ENCODE measurements at regions not wholly inside any gene's neighbourhood (a gene's known extent, or its start where the extent isn't known, plus 50 kb on each side); places are given as distances from the start of the nearest gene placed in this dataset.

DNA sequence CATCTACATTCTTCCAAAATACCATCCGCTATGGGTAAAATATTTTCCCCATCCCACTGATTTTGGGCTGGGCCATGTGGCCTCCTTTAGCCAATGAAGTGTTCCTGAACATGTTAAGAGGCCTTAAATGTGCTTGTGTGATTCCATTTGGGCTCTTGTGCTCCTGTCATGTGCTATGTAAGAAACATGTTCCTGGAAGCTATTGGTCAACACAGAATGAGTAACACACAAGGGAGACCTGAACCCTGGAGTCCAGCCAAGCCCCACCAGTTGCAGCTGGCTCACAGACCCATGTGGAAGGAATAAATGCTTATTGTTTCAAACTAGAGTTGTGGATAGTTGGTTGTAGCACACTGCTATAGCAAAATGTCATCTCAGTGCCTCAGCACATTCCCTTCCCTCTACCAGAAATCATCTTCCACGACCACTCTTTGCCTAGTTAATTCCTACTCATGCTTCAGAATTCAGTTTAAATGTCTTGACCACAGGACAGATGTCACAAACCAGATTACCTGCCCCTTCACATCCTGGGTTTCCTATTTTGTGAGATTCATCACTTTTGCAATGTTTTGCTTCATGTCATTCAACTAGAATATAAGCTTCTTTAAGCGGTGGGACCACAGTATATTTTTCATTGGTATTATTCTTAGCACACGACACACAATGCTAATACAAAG is 217.3 kb upstream of the EEA1 start:
- TF ChIP-seq, protein P1, sequence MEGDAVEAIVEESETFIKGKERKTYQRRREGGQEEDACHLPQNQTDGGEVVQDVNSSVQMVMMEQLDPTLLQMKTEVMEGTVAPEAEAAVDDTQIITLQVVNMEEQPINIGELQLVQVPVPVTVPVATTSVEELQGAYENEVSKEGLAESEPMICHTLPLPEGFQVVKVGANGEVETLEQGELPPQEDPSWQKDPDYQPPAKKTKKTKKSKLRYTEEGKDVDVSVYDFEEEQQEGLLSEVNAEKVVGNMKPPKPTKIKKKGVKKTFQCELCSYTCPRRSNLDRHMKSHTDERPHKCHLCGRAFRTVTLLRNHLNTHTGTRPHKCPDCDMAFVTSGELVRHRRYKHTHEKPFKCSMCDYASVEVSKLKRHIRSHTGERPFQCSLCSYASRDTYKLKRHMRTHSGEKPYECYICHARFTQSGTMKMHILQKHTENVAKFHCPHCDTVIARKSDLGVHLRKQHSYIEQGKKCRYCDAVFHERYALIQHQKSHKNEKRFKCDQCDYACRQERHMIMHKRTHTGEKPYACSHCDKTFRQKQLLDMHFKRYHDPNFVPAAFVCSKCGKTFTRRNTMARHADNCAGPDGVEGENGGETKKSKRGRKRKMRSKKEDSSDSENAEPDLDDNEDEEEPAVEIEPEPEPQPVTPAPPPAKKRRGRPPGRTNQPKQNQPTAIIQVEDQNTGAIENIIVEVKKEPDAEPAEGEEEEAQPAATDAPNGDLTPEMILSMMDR (IDR thresholded peaks at IDR 0.05; ENCODE audit: control insufficient read depth, insufficient read depth, low read depth, low read length, missing control alignments) = no peak
- H3K4me3 ChIP-seq (ENCODE audit: control insufficient read depth, low read depth, low read length) = no peak overlapping the region
- no peak for DNase-seq (ENCODE audit: low read depth)

DNA sequence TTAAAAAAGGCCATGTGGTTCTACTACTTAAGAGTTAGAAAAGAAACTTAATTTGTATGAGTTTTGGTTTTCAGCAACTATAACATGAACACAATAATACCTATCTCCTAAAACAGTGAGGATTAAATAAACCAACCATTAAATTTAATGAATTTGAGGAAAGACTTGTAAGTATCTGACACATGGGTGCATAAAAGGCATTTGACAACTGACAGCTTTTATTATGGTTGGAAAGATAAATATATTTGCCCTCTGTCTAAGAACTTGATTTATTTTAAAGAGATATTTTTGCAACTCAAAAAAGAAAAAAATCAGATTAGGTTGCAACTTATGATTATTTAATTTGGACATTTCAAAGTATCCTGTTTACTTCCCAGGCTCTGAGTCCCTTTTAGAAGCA is 217.9 kb upstream of the EEA1 start:
- TF ChIP-seq, protein P1 (IDR thresholded peaks at IDR 0.05; ENCODE audit: control insufficient read depth, insufficient read depth, low read depth, low read length, missing control alignments) = no peak
- H3K4me3 ChIP-seq (ENCODE audit: control insufficient read depth, low read depth, low read length) = no peak overlapping the region
- DNase-seq (ENCODE audit: low read depth) = no peak

DNA sequence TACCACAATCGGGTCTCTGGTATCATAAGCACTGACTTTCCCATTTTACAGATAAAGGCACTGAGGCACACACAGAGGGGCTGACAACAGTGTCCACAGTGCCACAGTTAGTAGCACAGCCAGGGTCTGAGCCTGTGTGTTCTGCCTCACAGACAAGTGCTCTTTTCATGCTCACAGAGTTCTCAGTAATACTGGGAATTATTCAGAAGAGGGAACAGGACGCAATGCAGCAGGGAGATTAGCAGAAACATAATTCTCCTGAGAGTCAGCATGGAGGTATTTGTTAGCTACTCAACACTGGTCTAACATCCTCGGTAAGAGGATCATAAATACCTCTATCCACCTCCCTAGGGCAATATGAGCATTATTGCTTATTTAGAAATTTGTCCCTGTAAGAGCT is 219.3 kb upstream of the EEA1 start:
- TF ChIP-seq, protein P1 (IDR thresholded peaks at IDR 0.05; ENCODE audit: control insufficient read depth, insufficient read depth, low read depth, low read length, missing control alignments) = no peak
- no peak for DNase-seq (ENCODE audit: low read depth)
- H3K4me3 ChIP-seq (ENCODE audit: control insufficient read depth, low read depth, low read length) = no peak overlapping the region

DNA sequence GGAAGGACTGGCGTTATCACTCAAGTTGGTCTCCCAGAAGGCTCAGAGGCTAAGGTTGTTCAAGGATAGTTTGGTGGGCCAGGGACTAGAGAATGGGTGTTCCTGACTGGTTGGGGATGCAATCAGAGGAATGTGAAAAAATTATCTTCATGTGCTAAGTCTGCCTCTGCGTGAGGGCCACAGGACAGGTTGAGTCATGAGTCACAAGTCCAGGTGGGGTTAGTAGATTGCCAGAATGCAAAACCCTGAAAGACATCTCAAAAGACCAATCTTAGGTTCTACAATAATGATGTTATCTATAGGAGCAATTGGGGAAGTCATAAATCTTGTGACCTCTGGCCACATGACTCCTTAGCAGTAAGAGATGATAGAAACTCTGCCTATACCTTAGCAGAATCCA is 220.1 kb upstream of the EEA1 start:
- no peak overlapping the region for H3K4me3 ChIP-seq (ENCODE audit: control insufficient read depth, low read depth, low read length)
- TF ChIP-seq, protein P1 (IDR thresholded peaks at IDR 0.05; ENCODE audit: control insufficient read depth, insufficient read depth, low read depth, low read length, missing control alignments) = no peak
- DNase-seq (ENCODE audit: low read depth) = no peak

DNA sequence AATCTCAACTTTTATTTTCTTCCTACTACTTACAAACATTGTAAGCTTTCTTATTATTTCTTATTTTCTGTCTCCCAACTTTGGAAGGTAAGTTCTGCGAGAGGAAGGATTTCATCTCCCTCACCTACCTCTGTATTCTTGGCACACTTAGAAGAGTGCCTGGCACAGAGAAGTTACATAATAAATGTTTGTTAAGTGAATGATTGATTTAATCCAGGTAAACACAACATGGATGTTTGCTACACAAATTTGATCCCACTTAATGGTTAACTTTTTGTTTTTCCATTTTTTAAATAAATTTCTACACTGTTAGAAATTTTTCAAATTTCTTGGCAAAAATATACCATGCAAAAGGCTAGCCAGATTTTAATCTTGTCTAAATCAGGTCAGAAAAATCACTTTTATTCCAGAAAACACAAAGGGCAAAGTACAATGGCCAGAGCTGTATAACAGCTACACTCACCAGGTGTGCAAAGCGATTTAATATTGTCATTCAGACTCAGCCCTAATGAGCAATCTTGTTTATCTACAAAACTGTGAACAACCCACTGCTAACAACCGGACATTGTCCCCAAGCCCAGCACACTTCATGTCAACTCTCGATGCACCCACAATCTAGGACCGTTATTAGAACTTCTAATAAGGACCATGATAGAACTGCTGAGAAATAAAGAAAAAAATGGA is 222.1 kb upstream of the EEA1 start:
- no peak for DNase-seq (ENCODE audit: low read depth)

DNA sequence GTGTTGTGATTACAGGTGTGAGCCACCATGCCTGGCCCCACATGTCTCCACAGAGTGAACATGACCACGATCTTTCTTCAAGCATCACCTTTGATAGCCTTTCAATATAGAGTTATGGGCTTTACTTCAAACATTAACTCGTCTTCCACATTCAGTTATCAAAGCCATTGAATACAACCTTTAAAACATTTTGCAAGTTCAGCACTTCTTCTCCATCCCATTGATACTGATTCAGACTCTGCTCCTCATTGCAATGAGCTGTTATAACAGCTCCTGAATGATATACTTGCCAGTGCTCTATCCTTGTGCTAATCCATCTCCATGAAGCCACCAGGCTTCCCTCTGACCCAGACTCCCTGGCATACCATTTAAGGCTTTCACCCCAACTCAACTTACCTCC is 223.5 kb upstream of the EEA1 start:
- DNase-seq (ENCODE audit: low read depth) = no peak
- no peak overlapping the region for H3K4me3 ChIP-seq (ENCODE audit: control insufficient read depth, low read depth, low read length)
- TF ChIP-seq, protein P1 (IDR thresholded peaks at IDR 0.05; ENCODE audit: control insufficient read depth, insufficient read depth, low read depth, low read length, missing control alignments) = no peak

More for the DNA sequence above, 222.1 kb upstream of the EEA1 start:
- TF ChIP-seq, protein P1 (IDR thresholded peaks at IDR 0.05; ENCODE audit: control insufficient read depth, insufficient read depth, low read depth, low read length, missing control alignments) = no peak
- no peak overlapping the region for H3K4me3 ChIP-seq (ENCODE audit: control insufficient read depth, low read depth, low read length)
